GM23248 (cell line): ENCODE measurements at regions not wholly inside any gene's neighbourhood (a gene's known extent, or its start where the extent isn't known, plus 50 kb on each side); places are given as distances from the start of the nearest gene placed in this dataset.

ENCODE experiments used
- DNase-seq: peaks from one replicate; pipeline ENCODE4 v3.0.0-alpha.2; 2015
- H2AFZ ChIP-seq: fragments of 200-600 bp; sonication (generic); 2 replicates; pipeline ENCODE4 v1.6.1; 2016; ENCODE audit warnings: antibody characterized with exemption
- H3F3A ChIP-seq: fragments of 200-600 bp; sonication (generic); 2 replicates; pipeline ENCODE4 v1.6.1; 2016; ENCODE audit warnings: mild to moderate bottlenecking, antibody characterized with exemption, mixed run types; ENCODE audit not compliant: insufficient read depth
- H3K27ac ChIP-seq: fragments of 200-600 bp; sonication (generic); 2 replicates; pipeline ENCODE4 v1.5.1; 2016; ENCODE audit warnings: mild to moderate bottlenecking
- H3K27me3 ChIP-seq: fragments of 200-600 bp; sonication (generic); replicated peaks from 2 replicates; pipeline ENCODE4 v1.6.1; 2016; ENCODE audit warnings: mild to moderate bottlenecking; ENCODE audit not compliant: insufficient read depth
- H3K36me3 ChIP-seq: fragments of 200-600 bp; sonication (generic); 2 replicates; pipeline ENCODE4 v1.6.1; 2016; ENCODE audit warnings: low read depth, mild to moderate bottlenecking
- H3K4me1 ChIP-seq: fragments of 200-600 bp; sonication (generic); 2 replicates; pipeline ENCODE4 v1.6.1; 2016; ENCODE audit warnings: mild to moderate bottlenecking; ENCODE audit not compliant: insufficient read depth
- H3K4me2 ChIP-seq: fragments of 200-600 bp; sonication (generic); one replicate; pipeline ENCODE4 v1.6.1; 2016; ENCODE audit warnings: mild to moderate bottlenecking; ENCODE audit not compliant: unreplicated experiment
- H3K4me3 ChIP-seq: fragments of 200-600 bp; sonication (generic); 2 replicates; pipeline ENCODE4 v1.5.1; 2016; ENCODE audit warnings: mild to moderate bottlenecking
- H3K79me2 ChIP-seq: fragments of 200-600 bp; sonication (generic); 2 replicates; pipeline ENCODE4 v1.6.1; 2016; ENCODE audit warnings: mild to moderate bottlenecking; ENCODE audit not compliant: insufficient read depth
- H3K9ac ChIP-seq: fragments of 200-600 bp; sonication (generic); 2 replicates; pipeline ENCODE4 v1.6.1; 2016; ENCODE audit warnings: mild to moderate bottlenecking
- H3K9me2 ChIP-seq: fragments of 200-600 bp; sonication (generic); 2 replicates; pipeline ENCODE4 v1.6.1; 2016; ENCODE audit warnings: mixed run types, mild to moderate bottlenecking, moderate library complexity; ENCODE audit not compliant: insufficient read depth
- H3K9me3 ChIP-seq: fragments of 200-600 bp; sonication (generic); one replicate; pipeline ENCODE4 v1.6.1; 2017; ENCODE audit warnings: low read depth
- H4K20me1 ChIP-seq: fragments of 200-600 bp; sonication (generic); 2 replicates; pipeline ENCODE4 v1.6.0; 2016; ENCODE audit not compliant: insufficient read depth
- EZH2 ChIP-seq: fragments of 200-600 bp; sonication (generic); IDR thresholded peaks from 2 replicates; pipeline ENCODE4 v1.6.1; 2018; ENCODE audit warnings: antibody characterized with exemption, mild to moderate bottlenecking; ENCODE audit not compliant: insufficient read depth, poor library complexity, severe bottlenecking
- EZH2phosphoT487 ChIP-seq: fragments of 200-600 bp; sonication (generic); IDR thresholded peaks from 2 replicates; pipeline ENCODE4 v1.6.1; 2018; ENCODE audit warnings: antibody characterized with exemption, moderate library complexity, mild to moderate bottlenecking, low read depth; ENCODE audit not compliant: insufficient read depth
- WGBS, 2 experiments: methylation state at CpG; one replicate each; pipeline ENCODE4 v1.1.6; 2015 to 2017; ENCODE audit warnings: low lambda C conversion rate in 2 of 2, low coverage in 1 of 2; ENCODE audit errors: missing lambda C conversion rate in 2 of 2; 5-methylcytosine and 5-hydroxymethylcytosine counted together
- in situ Hi-C: fragments of 300-500 bp; cut with MboI; formaldehyde crosslinking; loops from 2 replicates; pipeline ENCODE4 v1.15.0; 2020

DNA sequence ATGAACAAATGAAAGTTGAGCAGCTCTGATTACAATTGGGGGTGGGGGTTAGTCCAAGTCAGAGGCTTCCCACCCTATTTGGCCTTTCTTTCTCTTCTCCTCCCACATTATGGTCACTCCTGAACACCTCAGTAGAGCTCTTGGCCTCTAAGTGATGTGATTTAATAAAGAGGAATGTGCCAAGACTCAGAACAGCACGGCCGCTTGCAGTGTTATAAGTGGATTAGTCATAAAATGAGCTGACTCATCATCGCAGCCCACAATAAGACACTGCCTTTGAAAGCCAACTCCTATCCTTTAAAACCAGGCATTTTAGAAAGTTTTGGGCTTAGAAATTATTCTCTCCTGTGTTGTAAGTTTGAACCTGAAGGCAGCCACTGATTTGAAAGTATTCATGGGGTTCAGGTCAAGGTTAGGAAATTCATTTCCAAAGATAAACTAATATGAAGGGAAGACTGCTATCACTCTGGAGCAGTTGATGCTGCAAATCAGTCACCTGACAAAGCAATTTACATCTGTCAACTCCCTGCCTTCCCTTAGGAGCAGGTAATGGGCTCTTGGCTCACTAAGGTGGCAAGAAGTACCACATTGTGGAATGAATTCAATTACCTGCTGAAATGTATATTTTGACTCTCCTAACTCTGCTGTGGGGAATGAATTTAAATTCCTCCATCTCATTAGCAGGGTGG is 283.6 kb upstream of the NMUR2 start:
- Histone ChIP-seq H3K4me3 (no peak overlapping the region), H2AFZ (no peak overlapping the region), H3K27ac (no peak overlapping the region), H3K27me3 (no peaks in the 10 kb centered on the region; the same call in 1 of the 2 replicates), H3F3A (no peaks in the 10 kb centered on the region), H3K36me3 (no peaks in the 10 kb centered on the region), H3K4me2 (peak overlapping the region; percentile 25), H3K9ac (no peak overlapping the region), H3K9me3 (no peaks in the 10 kb centered on the region), H3K79me2 (no peaks in the 10 kb centered on the region), H3K9me2 (no peaks in the 10 kb centered on the region), H4K20me1 (no peaks in the 10 kb centered on the region), H3K4me1 (peaks cover 9% of the 10 kb centered on the region; the same call in 1 of the 2 replicates)
- 0 to 6% methylated on average over 3 of the region's 3 CpGs for WGBS, 2 experiments
- no peak for TF ChIP-seq EZH2
- no peak for TF ChIP-seq EZH2phosphoT487
- DNase-seq, result peak; percentile 93
- in situ Hi-C loops, result no loop called here

- no peaks in the 10 kb centered on the region; the same call in 1 of the 2 replicates for H3K27me3 ChIP-seq
- H3K27ac ChIP-seq, result no peak overlapping the region
- 48 to 54% methylated on average over 5 of the region's 5 CpGs for WGBS, 2 experiments
- H3K36me3 ChIP-seq, result no peaks in the 10 kb centered on the region
- H3K9ac ChIP-seq, result no peak overlapping the region
- no peaks in the 10 kb centered on the region for H4K20me1 ChIP-seq
- H3K4me2 ChIP-seq, result peak overlapping the region; percentile 25
- no peaks in the 10 kb centered on the region for H3K9me2 ChIP-seq
- no peaks in the 10 kb centered on the region for H3K9me3 ChIP-seq
- H2AFZ ChIP-seq, result no peak overlapping the region
- no peak overlapping the region for H3K4me3 ChIP-seq
- TF ChIP-seq EZH2phosphoT487 (no peak), EZH2 (no peak)
- peaks cover 9% of the 10 kb centered on the region; the same call in 1 of the 2 replicates for H3K4me1 ChIP-seq
- DNase-seq, result no peak
- H3K79me2 ChIP-seq, result no peaks in the 10 kb centered on the region
- H3F3A ChIP-seq, result no peaks in the 10 kb centered on the region
- in situ Hi-C loops, result no loop called here
Observed at GRCh38 chr5:152689250-152689711, 284.2 kb upstream of the NMUR2 start.

DNA sequence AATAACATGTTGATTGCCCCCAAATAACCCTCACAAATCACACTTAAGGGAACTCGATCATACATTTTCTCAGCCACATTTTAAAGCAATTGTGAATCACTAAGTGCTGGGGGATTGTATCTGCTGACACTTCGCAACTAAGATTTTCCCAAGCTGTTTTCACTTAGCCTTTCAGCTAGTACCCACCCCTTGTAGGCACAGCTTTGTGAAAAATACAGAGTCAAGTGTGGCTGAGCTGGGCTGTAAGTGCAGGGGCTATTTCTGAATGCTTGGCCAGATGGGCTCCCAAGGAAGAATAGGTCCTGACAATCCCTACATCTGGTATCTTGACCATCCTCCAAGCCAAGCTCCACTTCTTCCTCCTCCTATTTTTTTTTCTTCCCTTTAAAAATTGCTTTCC is 289.2 kb upstream of the NMUR2 start:
- DNase-seq, result no peak
- Histone ChIP-seq H3K9me2 (no peaks in the 10 kb centered on the region), H3F3A (no peaks in the 10 kb centered on the region), H2AFZ (no peak overlapping the region), H3K4me2 (no peak overlapping the region), H4K20me1 (no peaks in the 10 kb centered on the region), H3K27me3 (no peaks in the 10 kb centered on the region; the same call in 1 of the 2 replicates), H3K36me3 (no peaks in the 10 kb centered on the region), H3K27ac (no peak overlapping the region), H3K4me3 (no peak overlapping the region), H3K9ac (no peak overlapping the region), H3K9me3 (no peaks in the 10 kb centered on the region), H3K4me1 (no peaks in the 10 kb centered on the region; the same call in 1 of the 2 replicates), H3K79me2 (no peaks in the 10 kb centered on the region)
- in situ Hi-C loops, result no loop called here
- 2% methylated on average over 2 of the region's 2 CpGs for WGBS, 2 experiments
- TF ChIP-seq EZH2phosphoT487, result no peak
- TF ChIP-seq EZH2, result no peak

DNA sequence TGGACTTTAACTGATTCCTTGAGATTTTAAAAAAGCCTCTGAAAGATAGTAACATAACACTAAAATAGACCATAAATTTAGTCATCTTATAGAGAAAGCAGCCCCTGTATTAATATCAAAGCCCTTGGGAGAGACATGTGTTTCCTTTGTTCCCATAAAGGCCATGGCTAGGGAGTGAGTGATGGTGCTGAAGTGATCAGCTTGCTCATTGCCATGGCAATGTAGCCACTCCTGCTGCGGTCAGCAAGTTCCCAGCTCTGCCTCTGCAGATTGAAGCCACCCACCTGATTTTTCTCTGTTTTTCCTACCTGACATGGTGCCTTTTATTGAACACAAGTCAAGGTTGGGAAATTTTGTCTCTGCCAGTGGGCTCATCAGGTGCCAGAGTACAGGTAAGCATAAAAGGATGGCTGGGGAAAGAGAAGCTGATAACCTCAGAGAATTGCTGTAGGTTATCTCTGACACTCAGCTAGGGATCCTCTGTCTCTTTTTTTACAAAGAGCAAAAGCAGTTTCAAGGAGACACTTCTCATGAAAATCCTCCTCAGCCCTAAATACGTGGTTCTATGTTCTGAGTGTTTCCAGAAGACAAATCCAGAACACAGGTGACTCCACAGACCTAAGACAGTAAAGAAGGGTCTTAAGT is 296.3 kb upstream of the NMUR2 start:
- in situ Hi-C loops, result no loop called here
- TF ChIP-seq EZH2phosphoT487 (no peak), EZH2 (no peak)
- H3K4me2 ChIP-seq, result no peak overlapping the region
- H3K9me3 ChIP-seq, result no peaks in the 10 kb centered on the region
- DNase-seq, result no peak
- H3K4me3 ChIP-seq, result no peak overlapping the region
- H3K9ac ChIP-seq, result no peak overlapping the region
- H4K20me1 ChIP-seq, result no peaks in the 10 kb centered on the region
- H3K4me1 ChIP-seq, result no peaks in the 10 kb centered on the region
- no peaks in the 10 kb centered on the region for H3F3A ChIP-seq
- H3K36me3 ChIP-seq, result no peaks in the 10 kb centered on the region
- H3K9me2 ChIP-seq, result no peaks in the 10 kb centered on the region
- 7 to 12% methylated on average over 2 of the region's 2 CpGs for WGBS, 2 experiments
- no peak overlapping the region for H3K27ac ChIP-seq
- no peaks in the 10 kb centered on the region for H3K27me3 ChIP-seq
- no peak overlapping the region for H2AFZ ChIP-seq
- no peaks in the 10 kb centered on the region for H3K79me2 ChIP-seq
